Osteocyte (in vitro differentiated cells): ENCODE measurements at regions not wholly inside any gene's neighbourhood (a gene's known extent, or its start where the extent isn't known, plus 50 kb on each side); places are given as distances from the start of the nearest gene placed in this dataset.

Experiments used
- DNase-seq: peaks from one replicate; pipeline ENCODE4 v3.0.0; 2021; ENCODE audit warnings: mixed read lengths; ENCODE audit not compliant: unreplicated experiment; ENCODE audit errors: extremely low spot score
- H3K27ac Mint-ChIP-seq: one replicate; pipeline ENCODE4 v1.8.0; 2021; ENCODE audit warnings: mild to moderate bottlenecking, mixed read lengths; ENCODE audit not compliant: unreplicated experiment
- H3K27me3 Mint-ChIP-seq: one replicate; pipeline ENCODE4 v1.8.0; 2021; ENCODE audit warnings: mixed read lengths; ENCODE audit not compliant: unreplicated experiment
- H3K36me3 Mint-ChIP-seq: one replicate; pipeline ENCODE4 v1.8.0; 2021; ENCODE audit warnings: mixed read lengths; ENCODE audit not compliant: unreplicated experiment
- H3K4me1 Mint-ChIP-seq: one replicate; pipeline ENCODE4 v1.8.0; 2021; ENCODE audit warnings: mixed read lengths; ENCODE audit not compliant: unreplicated experiment
- H3K4me3 Mint-ChIP-seq: one replicate; pipeline ENCODE4 v1.8.0; 2021; ENCODE audit warnings: mild to moderate bottlenecking, moderate library complexity, mixed read lengths; ENCODE audit not compliant: unreplicated experiment
- H3K9me3 Mint-ChIP-seq: one replicate; pipeline ENCODE4 v1.8.0; 2021; ENCODE audit warnings: mixed read lengths; ENCODE audit not compliant: unreplicated experiment
- CTCF ChIP-seq: fragments of 200-600 bp; sonication (generic); IDR thresholded peaks from 2 replicates; pipeline ENCODE4 v1.5.0; 2021; ENCODE audit warnings: antibody characterized with exemption, mild to moderate bottlenecking, moderate library complexity

- Mint-ChIP-seq H3K4me3 (no peak overlapping the region), H3K27ac (no peak overlapping the region), H3K36me3 (no peaks in the 10 kb centered on the region), H3K4me1 (no peaks in the 10 kb centered on the region), H3K27me3 (peaks cover 3% of the 10 kb centered on the region), H3K9me3 (no peaks in the 10 kb centered on the region)
- no peak for DNase-seq
- TF ChIP-seq CTCF, result no peak
These were observed 90.6 kb upstream of the TUSC7 start for GRCh38 chr3:116618930-116619329.

GRCh38 chr3:116630494-116630893, 79.1 kb upstream of the TUSC7 start:
- no peaks in the 10 kb centered on the region for H3K36me3 Mint-ChIP-seq
- H3K4me3 Mint-ChIP-seq, result no peak overlapping the region
- no peak for TF ChIP-seq CTCF
- peaks cover 9% of the 10 kb centered on the region for H3K27me3 Mint-ChIP-seq
- H3K9me3 Mint-ChIP-seq, result peaks cover 14% of the 10 kb centered on the region
- no peak for DNase-seq
- no peak overlapping the region for H3K27ac Mint-ChIP-seq
- no peaks in the 10 kb centered on the region for H3K4me1 Mint-ChIP-seq

GRCh38 chr3:116639641-116640040, 69.9 kb upstream of the TUSC7 start:
- Mint-ChIP-seq H3K27me3 (peaks cover 4% of the 10 kb centered on the region), H3K36me3 (no peaks in the 10 kb centered on the region), H3K27ac (no peak overlapping the region), H3K4me3 (no peak overlapping the region), H3K9me3 (no peaks in the 10 kb centered on the region), H3K4me1 (no peaks in the 10 kb centered on the region)
- TF ChIP-seq CTCF, result no peak
- DNase-seq, result no peak

- no peak for DNase-seq
- Mint-ChIP-seq H3K27ac (no peak overlapping the region), H3K4me1 (no peaks in the 10 kb centered on the region), H3K36me3 (no peaks in the 10 kb centered on the region), H3K27me3 (peaks cover 2% of the 10 kb centered on the region), H3K4me3 (no peak overlapping the region), H3K9me3 (no peaks in the 10 kb centered on the region)
- no peak for TF ChIP-seq CTCF
These were observed 69.5 kb upstream of the TUSC7 start for GRCh38 chr3:116640109-116640508.

- no peak overlapping the region for H3K27ac Mint-ChIP-seq
- DNase-seq, result no peak
- H3K36me3 Mint-ChIP-seq, result no peaks in the 10 kb centered on the region
- H3K4me3 Mint-ChIP-seq, result no peak overlapping the region
- TF ChIP-seq CTCF, result no peak
- no peaks in the 10 kb centered on the region for H3K4me1 Mint-ChIP-seq
- H3K27me3 Mint-ChIP-seq, result peaks cover 2% of the 10 kb centered on the region
- H3K9me3 Mint-ChIP-seq, result no peaks in the 10 kb centered on the region
These were observed 66.6 kb upstream of the TUSC7 start for GRCh38 chr3:116643001-116643400.
